ENCODE measurements at regions not wholly inside any gene's neighbourhood (a gene's known extent, or its start where the extent isn't known, plus 50 kb on each side); places are given as distances from the start of the nearest gene placed in this dataset.
A peak's percentile ranks its signal among the peaks of the same experiment; 100 is the strongest.

DNA sequence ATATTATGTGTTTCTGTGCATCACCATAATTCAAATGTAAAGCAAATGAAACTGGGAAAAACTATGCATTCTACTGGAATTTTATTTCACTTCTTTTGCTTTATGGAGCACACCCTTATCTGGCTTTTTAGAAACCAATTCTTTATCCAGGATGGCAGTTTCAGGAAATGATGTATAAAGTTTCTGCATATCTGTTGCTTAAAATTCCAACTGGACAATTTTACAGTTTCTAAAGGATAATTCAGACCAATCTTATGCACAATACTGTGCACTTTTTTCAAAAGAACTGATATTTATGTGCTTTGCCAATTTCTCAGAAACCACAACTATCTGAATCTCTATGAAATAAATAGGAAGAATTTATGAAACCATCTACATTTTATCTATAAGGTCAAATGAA lies 246.5 kb upstream of the MIR17HG start:
- DNase-seq: no peak

DNA sequence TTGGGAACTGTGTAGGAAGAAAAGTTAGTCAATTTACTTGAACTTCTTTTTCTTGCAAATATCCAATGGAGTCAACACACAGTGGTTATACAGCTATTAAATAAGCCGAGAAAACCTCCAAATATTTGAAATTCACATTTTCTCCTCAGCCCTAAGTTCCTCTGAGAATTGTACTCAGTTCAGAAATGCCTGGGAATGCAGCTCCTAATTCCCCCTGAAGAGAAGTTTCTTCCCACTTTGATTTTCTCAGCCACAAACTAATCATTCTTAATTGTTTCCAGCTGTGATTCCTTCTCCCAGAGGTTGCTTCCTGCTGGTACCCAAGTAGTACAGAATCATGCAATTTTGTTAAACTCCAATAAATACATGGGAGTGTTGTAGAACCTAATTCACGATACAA lies 246.1 kb upstream of the MIR17HG start:
- DNase-seq: no peak

DNA sequence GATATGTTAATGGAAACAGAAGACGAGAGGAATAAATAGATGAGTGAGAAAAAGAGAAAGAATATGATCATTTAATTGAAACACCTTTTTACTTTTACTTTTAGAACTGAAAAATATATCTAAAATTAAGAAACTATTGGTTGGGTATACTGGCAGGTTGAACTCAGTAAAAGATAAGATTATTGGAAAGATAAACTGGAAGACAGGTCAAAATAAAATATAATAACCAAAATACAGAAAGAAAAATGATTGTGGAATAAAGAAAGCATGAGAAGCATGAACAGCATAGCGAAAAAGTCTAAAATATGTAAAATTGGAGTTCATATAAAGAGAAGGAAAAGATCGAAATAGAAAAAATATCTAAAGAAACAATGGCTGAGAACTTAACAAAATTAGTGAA lies 242.2 kb upstream of the MIR17HG start:
- no peak for DNase-seq

DNA sequence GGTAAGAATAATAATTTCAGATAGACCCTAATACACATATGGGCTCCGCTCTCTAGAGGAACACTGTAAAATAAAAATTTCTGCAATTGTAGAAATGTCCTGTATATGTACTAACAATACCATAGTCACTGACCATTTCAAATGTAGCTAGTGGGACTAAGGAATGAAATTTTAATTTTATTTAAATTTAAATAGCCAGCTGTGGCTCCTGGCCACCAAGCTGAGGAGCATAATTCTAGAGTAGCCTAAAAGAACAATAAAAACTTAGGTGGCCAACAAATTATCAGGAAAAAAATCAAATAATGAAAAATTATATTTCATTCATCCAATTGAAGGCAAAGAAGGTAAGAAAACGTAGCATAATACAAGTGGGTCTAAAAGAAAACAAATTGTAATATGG lies 240.9 kb upstream of the MIR17HG start:
- DNase-seq: no peak

GRCh38 chr13:91108315-91108714 lies 239.2 kb upstream of the MIR17HG start:
- no peak for DNase-seq

GRCh38 chr13:91111476-91112200 lies 235.8 kb upstream of the MIR17HG start:
- no peak for DNase-seq

DNA sequence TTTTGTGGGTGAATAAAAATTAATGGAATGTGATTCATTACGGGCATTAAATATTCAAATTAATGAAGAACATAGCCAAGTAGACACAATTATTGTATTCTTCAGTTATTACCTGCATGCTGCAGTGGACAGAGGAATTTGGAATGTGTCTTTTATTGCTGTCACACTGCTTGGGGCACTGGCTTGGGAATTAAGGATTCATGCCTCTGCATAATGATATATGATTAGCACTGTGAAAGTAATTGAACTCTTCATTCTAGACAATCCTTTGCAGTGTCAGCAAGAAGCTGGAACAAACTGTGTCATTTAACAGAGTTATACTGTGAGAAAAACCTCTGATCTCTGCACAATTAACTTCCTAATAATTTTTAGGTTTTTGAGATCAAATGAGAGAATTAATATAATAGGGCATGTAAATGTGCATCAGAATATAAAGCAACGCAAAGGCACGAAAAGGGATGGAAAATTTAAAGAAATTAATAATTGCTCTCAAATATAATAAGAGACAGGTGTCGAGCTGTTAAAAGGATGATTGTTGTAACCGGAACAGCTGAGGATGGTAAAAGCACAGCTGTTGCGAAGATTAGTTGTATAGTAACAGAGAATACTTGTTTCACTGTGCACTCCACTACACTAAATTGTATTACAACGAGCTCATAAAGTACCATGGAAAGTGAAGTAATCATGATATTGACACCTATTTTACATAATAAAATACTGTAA lies 235.1 kb upstream of the MIR17HG start:
- no peak for DNase-seq

DNA sequence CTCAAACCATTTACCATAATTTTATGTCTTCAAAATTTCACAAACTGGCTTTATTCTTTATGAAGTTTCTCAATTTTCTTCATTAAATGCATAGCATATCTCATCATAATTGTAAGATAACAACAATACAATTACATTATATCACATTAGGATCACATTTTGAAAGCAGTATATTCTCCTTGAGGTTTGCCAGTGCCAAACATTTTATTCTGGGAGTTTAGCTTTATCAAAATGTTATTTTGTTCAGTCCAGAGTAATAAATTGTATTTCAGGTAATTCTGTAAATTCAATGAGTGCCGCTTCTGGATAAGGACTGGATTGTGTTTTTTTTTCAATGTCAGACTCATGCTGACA lies 234.6 kb upstream of the MIR17HG start:
- DNase-seq: no peak

DNA sequence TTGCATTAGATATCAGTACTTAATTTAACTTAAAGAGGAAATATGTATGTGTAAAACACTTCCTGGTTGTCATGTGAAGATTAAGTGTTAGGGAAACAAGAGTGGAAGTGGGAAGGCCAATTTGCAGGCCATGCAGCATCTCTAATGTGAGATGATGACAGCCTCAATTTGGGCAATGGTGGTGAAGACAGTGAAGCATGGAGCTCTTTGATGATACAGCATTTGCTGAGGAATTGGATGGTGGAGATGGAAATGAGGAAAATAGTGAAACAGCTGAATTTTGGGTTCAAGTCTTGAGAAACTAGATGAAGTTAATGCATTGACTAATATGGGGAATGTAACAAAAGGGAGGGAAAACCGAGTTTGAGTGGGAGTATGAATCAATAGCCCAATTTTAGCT lies 231.7 kb upstream of the MIR17HG start:
- DNase-seq: no peak

DNA sequence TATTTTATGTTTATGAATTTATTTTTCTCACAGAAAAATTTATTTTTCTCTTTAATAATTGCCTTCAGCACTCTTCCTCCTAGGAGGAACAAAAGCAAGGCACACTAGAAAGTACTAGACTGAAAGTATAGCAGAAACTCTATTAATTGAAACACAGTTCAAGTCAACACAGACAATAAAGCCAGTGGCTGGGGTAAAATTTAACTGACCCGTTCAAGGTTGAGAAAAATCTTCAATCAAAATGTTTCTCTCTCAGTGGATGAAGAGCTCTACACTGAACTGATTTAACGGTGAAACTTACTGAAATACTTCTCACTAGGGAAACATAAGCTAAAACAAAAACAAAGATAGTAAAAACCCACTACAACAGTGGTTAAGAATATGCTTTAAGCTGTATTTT lies 230.1 kb upstream of the MIR17HG start:
- DNase-seq: no peak

GRCh38 chr13:91119643-91120042 lies 227.8 kb upstream of the MIR17HG start:
- no peak for DNase-seq

- no peak for DNase-seq
Observed at GRCh38 chr13:91122766-91123165, 224.7 kb upstream of the MIR17HG start.

GRCh38 chr13:91123456-91124127 lies 223.9 kb upstream of the MIR17HG start:
- no peak for DNase-seq

GRCh38 chr13:91126806-91127205 lies 220.7 kb upstream of the MIR17HG start:
- DNase-seq: no peak

GRCh38 chr13:91127995-91128394 lies 219.5 kb upstream of the MIR17HG start:
- DNase-seq: no peak

- no peak for DNase-seq
Observed at GRCh38 chr13:91132381-91132780, 215.1 kb upstream of the MIR17HG start.

DNA sequence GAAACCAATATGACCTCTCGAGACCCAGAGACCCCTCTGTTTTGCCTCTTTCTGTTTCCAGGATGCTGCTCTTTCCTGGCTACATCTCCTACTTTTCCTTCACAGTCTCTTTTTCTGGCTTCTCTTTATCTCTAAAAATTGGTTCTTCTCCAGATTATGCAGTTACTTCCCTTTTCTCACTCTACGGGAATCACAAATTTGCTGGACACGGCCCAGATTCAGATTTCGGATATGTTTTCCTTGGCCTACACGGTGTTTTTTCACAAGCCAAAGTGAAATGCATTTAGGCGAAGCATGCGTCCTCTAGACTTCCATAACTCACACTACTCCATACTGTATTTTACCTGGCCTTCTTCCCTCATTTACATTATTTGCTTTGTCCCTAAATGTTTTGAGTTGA lies 214.7 kb upstream of the MIR17HG start:
- DNase-seq: no peak

- DNase-seq: peak; percentile 66
Observed at GRCh38 chr13:91133941-91134802, 213.3 kb upstream of the MIR17HG start.

GRCh38 chr13:91134803-91135184 lies 212.7 kb upstream of the MIR17HG start:
- DNase-seq: no peak

DNA sequence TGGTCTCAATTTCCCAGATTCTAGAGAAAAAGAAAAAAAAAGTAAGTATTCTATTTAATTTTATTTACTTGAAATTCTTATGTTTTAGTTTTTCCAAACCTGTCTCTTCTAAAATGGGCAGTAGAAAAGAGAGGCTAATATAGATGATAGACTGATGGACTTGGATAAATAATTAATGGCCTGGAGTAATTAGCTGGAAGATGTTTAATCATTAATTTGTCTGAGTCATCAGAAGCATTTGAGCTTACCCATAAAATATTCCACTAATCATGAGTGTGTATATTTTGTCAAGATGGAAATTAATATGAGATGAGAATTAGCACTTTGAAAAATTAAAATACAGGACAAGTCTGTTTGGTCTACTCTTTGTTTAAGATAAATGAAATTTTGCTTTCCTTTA lies 212.1 kb upstream of the MIR17HG start:
- DNase-seq: no peak

- no peak for DNase-seq
Observed at GRCh38 chr13:91135968-91136367, 211.5 kb upstream of the MIR17HG start.

DNA sequence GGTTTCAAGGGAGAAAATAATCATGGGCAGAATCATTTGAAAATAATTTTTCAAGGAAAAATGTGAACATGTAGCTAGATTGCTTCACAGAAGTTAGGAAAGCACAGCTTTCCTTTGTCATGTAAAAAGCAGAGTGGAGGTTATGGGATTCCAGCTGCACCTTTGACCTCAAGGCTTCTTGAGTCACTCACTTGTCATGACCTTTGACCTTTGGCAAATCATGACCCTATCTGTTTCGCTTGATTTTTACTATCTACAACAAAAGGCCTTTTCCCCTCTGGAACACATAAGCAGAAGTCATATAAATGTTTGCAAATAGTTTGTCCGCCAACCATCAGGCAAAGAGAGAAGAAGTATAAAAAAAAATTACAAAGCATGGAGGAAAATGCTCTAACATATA lies 210.7 kb upstream of the MIR17HG start:
- DNase-seq: no peak

- DNase-seq: no peak
Observed at GRCh38 chr13:91139232-91139631, 208.3 kb upstream of the MIR17HG start.

All from NCI-H1092 (cell line).